DOHH2 (cell line): ENCODE measurements at regions not wholly inside any gene's neighbourhood (a gene's known extent, or its start where the extent isn't known, plus 50 kb on each side); places are given as distances from the start of the nearest gene placed in this dataset.

Experiments
- H3F3A ChIP-seq: fragments of 200-600 bp; sonication (generic), shearing (Covaris generic); 2 replicates; pipeline ENCODE4 v1.6.0; 2016; ENCODE audit warnings: antibody characterized with exemption, mild to moderate bottlenecking; ENCODE audit not compliant: control insufficient read depth, insufficient read depth
- H3K27ac ChIP-seq: fragments of 200-600 bp; sonication (generic); 2 replicates; pipeline ENCODE4 v1.5.1; 2014; ENCODE audit warnings: low read depth, mild to moderate bottlenecking, low read length, moderate library complexity
- H3K27me3 ChIP-seq: fragments of 200-600 bp; sonication (generic); 2 replicates; pipeline ENCODE4 v1.6.1; 2014; ENCODE audit warnings: mild to moderate bottlenecking, low read length, mixed read lengths; ENCODE audit not compliant: control insufficient read depth
- H3K36me3 ChIP-seq: fragments of 200-600 bp; sonication (generic); 2 replicates; pipeline ENCODE4 v1.6.1; 2014; ENCODE audit warnings: mild to moderate bottlenecking, low read length, moderate library complexity, mixed read lengths; ENCODE audit not compliant: control insufficient read depth
- H3K4me1 ChIP-seq: fragments of 200-600 bp; sonication (generic); 2 replicates; pipeline ENCODE4 v1.6.1; 2014; ENCODE audit warnings: mild to moderate bottlenecking, low read length, mixed read lengths; ENCODE audit not compliant: control insufficient read depth
- H3K4me2 ChIP-seq: fragments of 200-600 bp; sonication (generic); 2 replicates; pipeline ENCODE4 v1.6.0; 2014; ENCODE audit warnings: mild to moderate bottlenecking, low read length, moderate library complexity
- H3K4me3 ChIP-seq: fragments of 200-600 bp; sonication (generic); 2 replicates; pipeline ENCODE4 v1.5.1; 2014; ENCODE audit warnings: mild to moderate bottlenecking, low read length, mixed read lengths
- H3K79me2 ChIP-seq: fragments of 200-600 bp; sonication (generic); 2 replicates; pipeline ENCODE4 v1.6.1; 2014; ENCODE audit warnings: mild to moderate bottlenecking, low read length, mixed read lengths; ENCODE audit not compliant: control insufficient read depth
- H3K9me2 ChIP-seq: fragments of 200-600 bp; sonication (generic); replicated peaks from 2 replicates; pipeline ENCODE4 v1.6.1; 2014; ENCODE audit warnings: mild to moderate bottlenecking, low read length, mixed read lengths; ENCODE audit not compliant: control insufficient read depth
- H3K9me3 ChIP-seq: fragments of 200-600 bp; sonication (generic); 2 replicates; pipeline ENCODE4 v1.6.1; 2014; ENCODE audit warnings: antibody characterized with exemption, low read length, mixed read lengths; ENCODE audit not compliant: control insufficient read depth, insufficient read depth
- H4K20me1 ChIP-seq: fragments of 200-600 bp; sonication (generic); 2 replicates; pipeline ENCODE4 v1.6.0; 2014; ENCODE audit warnings: low read depth, mild to moderate bottlenecking, antibody characterized with exemption, low read length, moderate library complexity; ENCODE audit not compliant: control insufficient read depth, insufficient read depth
- EZH2phosphoT487 ChIP-seq: fragments of 200-600 bp; sonication (generic); IDR thresholded peaks from 2 replicates; pipeline ENCODE4 v1.6.1; 2017; ENCODE audit warnings: borderline replicate concordance, mild to moderate bottlenecking, antibody characterized with exemption, low read length, moderate library complexity, mixed read lengths
- TF ChIP-seq, protein P1 (sequence below): fragments of 200-600 bp; sonication (generic); IDR thresholded peaks from one replicate; pipeline ENCODE4 v1.5.1; 2014; ENCODE audit warnings: antibody characterized with exemption, mild to moderate bottlenecking, low read depth, low read length; ENCODE audit not compliant: poor library complexity, severe bottlenecking

- H3K79me2 ChIP-seq = no peaks in the 10 kb centered on the region
- peaks cover 5% of the 10 kb centered on the region; the same call in 1 of the 2 replicates for H3K4me1 ChIP-seq
- no peaks in the 10 kb centered on the region for H3K9me2 ChIP-seq
- no peak overlapping the region for H3K4me2 ChIP-seq
- H4K20me1 ChIP-seq = no peaks in the 10 kb centered on the region
- no peaks in the 10 kb centered on the region for H3K36me3 ChIP-seq
- H3F3A ChIP-seq = no peaks in the 10 kb centered on the region
- H3K9me3 ChIP-seq = no peaks in the 10 kb centered on the region
- no peak overlapping the region for H3K4me3 ChIP-seq
- TF ChIP-seq EZH2phosphoT487 = no peak
- TF ChIP-seq, protein P1, sequence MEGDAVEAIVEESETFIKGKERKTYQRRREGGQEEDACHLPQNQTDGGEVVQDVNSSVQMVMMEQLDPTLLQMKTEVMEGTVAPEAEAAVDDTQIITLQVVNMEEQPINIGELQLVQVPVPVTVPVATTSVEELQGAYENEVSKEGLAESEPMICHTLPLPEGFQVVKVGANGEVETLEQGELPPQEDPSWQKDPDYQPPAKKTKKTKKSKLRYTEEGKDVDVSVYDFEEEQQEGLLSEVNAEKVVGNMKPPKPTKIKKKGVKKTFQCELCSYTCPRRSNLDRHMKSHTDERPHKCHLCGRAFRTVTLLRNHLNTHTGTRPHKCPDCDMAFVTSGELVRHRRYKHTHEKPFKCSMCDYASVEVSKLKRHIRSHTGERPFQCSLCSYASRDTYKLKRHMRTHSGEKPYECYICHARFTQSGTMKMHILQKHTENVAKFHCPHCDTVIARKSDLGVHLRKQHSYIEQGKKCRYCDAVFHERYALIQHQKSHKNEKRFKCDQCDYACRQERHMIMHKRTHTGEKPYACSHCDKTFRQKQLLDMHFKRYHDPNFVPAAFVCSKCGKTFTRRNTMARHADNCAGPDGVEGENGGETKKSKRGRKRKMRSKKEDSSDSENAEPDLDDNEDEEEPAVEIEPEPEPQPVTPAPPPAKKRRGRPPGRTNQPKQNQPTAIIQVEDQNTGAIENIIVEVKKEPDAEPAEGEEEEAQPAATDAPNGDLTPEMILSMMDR = no peak
- peaks cover 10% of the 10 kb centered on the region for H3K27me3 ChIP-seq
- no peak overlapping the region for H3K27ac ChIP-seq
Measured at GRCh38 chr6:108739496-108740330, 108.5 kb upstream of the ARMC2 start.

GRCh38 chr6:108741331-108741989 is 106.8 kb upstream of the ARMC2 start:
- no peaks in the 10 kb centered on the region for H3F3A ChIP-seq
- no peaks in the 10 kb centered on the region for H3K9me2 ChIP-seq
- H4K20me1 ChIP-seq = no peaks in the 10 kb centered on the region
- no peak overlapping the region for H3K4me3 ChIP-seq
- TF ChIP-seq, protein P1 = no peak
- no peak for TF ChIP-seq EZH2phosphoT487
- no peak overlapping the region for H3K27ac ChIP-seq
- H3K79me2 ChIP-seq = no peaks in the 10 kb centered on the region
- no peak overlapping the region for H3K4me2 ChIP-seq
- H3K9me3 ChIP-seq = no peaks in the 10 kb centered on the region
- H3K4me1 ChIP-seq = no peaks in the 10 kb centered on the region
- no peaks in the 10 kb centered on the region for H3K36me3 ChIP-seq
- peaks cover 21% of the 10 kb centered on the region for H3K27me3 ChIP-seq

DNA sequence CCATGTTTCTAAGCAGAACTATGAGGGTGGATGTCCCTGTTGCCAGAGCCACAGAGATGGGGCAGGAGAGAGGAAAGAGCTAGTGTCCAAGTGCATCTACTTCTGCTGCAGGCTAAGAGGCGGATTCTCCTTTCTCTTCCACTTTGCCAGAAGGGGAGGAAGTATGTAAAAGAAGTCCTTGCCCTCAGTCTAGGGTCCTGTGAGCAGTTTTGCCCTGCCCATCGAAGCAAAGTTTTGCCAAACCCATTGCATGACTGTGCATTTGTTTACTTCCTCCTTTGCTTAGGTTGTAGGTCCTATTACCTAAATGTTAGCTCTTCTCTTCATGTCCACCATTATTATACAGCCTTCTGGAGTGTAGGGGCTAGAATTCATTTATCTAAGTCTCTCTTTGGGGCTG is 106.2 kb upstream of the ARMC2 start:
- Histone ChIP-seq H3F3A (no peaks in the 10 kb centered on the region), H4K20me1 (no peaks in the 10 kb centered on the region), H3K79me2 (no peaks in the 10 kb centered on the region), H3K4me3 (no peak overlapping the region), H3K4me1 (no peaks in the 10 kb centered on the region), H3K36me3 (no peaks in the 10 kb centered on the region), H3K27me3 (peaks cover 21% of the 10 kb centered on the region), H3K27ac (no peak overlapping the region), H3K9me3 (no peaks in the 10 kb centered on the region), H3K4me2 (no peak overlapping the region), H3K9me2 (no peaks in the 10 kb centered on the region)
- no peak for TF ChIP-seq EZH2phosphoT487
- TF ChIP-seq, protein P1 = no peak
